ENCODE measurements at regions not wholly inside any gene's neighbourhood (a gene's known extent, or its start where the extent isn't known, plus 50 kb on each side); places are given as distances from the start of the nearest gene placed in this dataset.

- no peak for DNase-seq (ENCODE audit: low read depth in 2 of 2)
Measured at GRCh38 chr9:16197578-16198370, 644.9 kb downstream of the CCDC171 start.

- no peak for DNase-seq (ENCODE audit: low read depth in 2 of 2)
Measured at GRCh38 chr9:16198996-16199395, 646.2 kb downstream of the CCDC171 start.

GRCh38 chr9:16202221-16202620 is 649.4 kb downstream of the CCDC171 start:
- no peak for DNase-seq (ENCODE audit: low read depth in 2 of 2)

- DNase-seq (ENCODE audit: low read depth in 2 of 2) = no peak
Measured at GRCh38 chr9:16202914-16203728, 650.3 kb downstream of the CCDC171 start.

GRCh38 chr9:16203729-16204573 is 651.1 kb downstream of the CCDC171 start:
- DNase-seq (ENCODE audit: low read depth in 2 of 2) = no peak

- DNase-seq (ENCODE audit: low read depth in 2 of 2) = no peak
Measured at GRCh38 chr9:16205455-16205854, 652.6 kb downstream of the CCDC171 start.

- no peak for DNase-seq (ENCODE audit: low read depth in 2 of 2)
Measured at GRCh38 chr9:16206518-16206917, 653.7 kb downstream of the CCDC171 start.

GRCh38 chr9:16207161-16207560 is 654.3 kb downstream of the CCDC171 start:
- DNase-seq (ENCODE audit: low read depth in 2 of 2) = no peak

- DNase-seq (ENCODE audit: low read depth in 2 of 2) = no peak
Measured at GRCh38 chr9:16210440-16210839, 657.6 kb downstream of the CCDC171 start.

- no peak for DNase-seq (ENCODE audit: low read depth in 2 of 2)
Measured at GRCh38 chr9:16211946-16212345, 658.5 kb downstream of the BNC2 start.

GRCh38 chr9:16213781-16214515 is 656.5 kb downstream of the BNC2 start:
- DNase-seq (ENCODE audit: low read depth in 2 of 2) = no peak

GRCh38 chr9:16214677-16215352 is 655.7 kb downstream of the BNC2 start:
- no peak for DNase-seq (ENCODE audit: low read depth in 2 of 2)

GRCh38 chr9:16215353-16215680 is 655.2 kb downstream of the BNC2 start:
- DNase-seq (ENCODE audit: low read depth in 2 of 2) = no peak

GRCh38 chr9:16217943-16218701 is 652.3 kb downstream of the BNC2 start:
- no peak for DNase-seq (ENCODE audit: low read depth in 2 of 2)

- DNase-seq (ENCODE audit: low read depth in 2 of 2) = no peak
Measured at GRCh38 chr9:16221366-16221765, 649.1 kb downstream of the BNC2 start.

- DNase-seq (ENCODE audit: low read depth in 2 of 2) = no peak
Measured at GRCh38 chr9:16221822-16222547, 648.5 kb downstream of the BNC2 start.

GRCh38 chr9:16223074-16223871 is 647.2 kb downstream of the BNC2 start:
- no peak for DNase-seq (ENCODE audit: low read depth in 2 of 2)

GRCh38 chr9:16230731-16231130 is 639.7 kb downstream of the BNC2 start:
- DNase-seq (ENCODE audit: low read depth in 2 of 2) = no peak

GRCh38 chr9:16236311-16236710 is 634.2 kb downstream of the BNC2 start:
- no peak for DNase-seq (ENCODE audit: low read depth in 2 of 2)

Measured in stimulated activated CD4-positive, alpha-beta T cell treated with anti-CD3 and anti-CD28 coated beads, Interleukin-1b, Interleukin-23, amount 100 ng/mL, for 4 hours (primary cell).